Activated naive CD8-positive, alpha-beta T cell treated with anti-CD3 and anti-CD28 coated beads, Interleukin-2, amount 50 U/mL, for 24 hours (primary cell): ENCODE measurements at regions not wholly inside any gene's neighbourhood (a gene's known extent, or its start where the extent isn't known, plus 50 kb on each side); places are given as distances from the start of the nearest gene placed in this dataset.

Experiments used
- ATAC-seq: fragments of 150-1000 bp; cut with Tn5 transposase; one replicate; pipeline ENCODE4 v1.10.0; 2021
- DNase-seq: peaks from one replicate; pipeline ENCODE4 v3.0.0; 2021
- H3K27ac Mint-ChIP-seq: one replicate; pipeline ENCODE4 v1.8.0; 2021; ENCODE audit warnings: mild to moderate bottlenecking, mixed read lengths
- H3K27me3 Mint-ChIP-seq: one replicate; pipeline ENCODE4 v1.8.0; 2021; ENCODE audit warnings: mixed read lengths
- H3K36me3 Mint-ChIP-seq: one replicate; pipeline ENCODE4 v1.8.0; 2021; ENCODE audit warnings: low read depth, mixed read lengths
- H3K4me1 Mint-ChIP-seq: one replicate; pipeline ENCODE4 v1.8.0; 2021; ENCODE audit warnings: mixed read lengths
- H3K4me3 Mint-ChIP-seq: one replicate; pipeline ENCODE4 v1.8.0; 2021; ENCODE audit warnings: mild to moderate bottlenecking, moderate library complexity, mixed read lengths
- H3K9me3 Mint-ChIP-seq: one replicate; pipeline ENCODE4 v1.8.0; 2021; ENCODE audit warnings: mixed read lengths

DNA sequence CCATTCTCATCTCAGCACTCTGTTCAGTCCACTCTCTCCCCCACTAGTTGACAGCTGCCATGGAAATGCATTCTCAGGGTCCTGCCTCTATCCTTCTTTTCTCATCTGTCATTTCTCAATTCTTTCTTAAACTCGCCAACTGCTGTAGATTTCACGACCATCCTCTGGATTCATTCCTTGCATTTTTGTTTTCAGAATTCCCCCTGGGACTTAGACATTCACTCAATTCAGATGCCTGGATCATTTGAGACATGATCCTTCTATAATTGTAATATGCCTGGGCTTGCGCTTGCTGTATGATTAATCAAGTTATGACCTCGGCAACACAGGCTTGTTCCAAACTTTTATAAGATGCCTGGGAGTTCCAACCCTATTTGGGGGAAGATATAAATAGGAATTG lies 104.5 kb downstream of the RAB11FIP2 start:
- DNase-seq (no peak), ATAC-seq (no peak)
- Mint-ChIP-seq H3K9me3 (no peaks in the 10 kb centered on the region), H3K27ac (no peak overlapping the region), H3K4me1 (peaks cover 4% of the 10 kb centered on the region), H3K27me3 (peaks cover 5% of the 10 kb centered on the region), H3K36me3 (no peaks in the 10 kb centered on the region), H3K4me3 (no peak overlapping the region)

DNA sequence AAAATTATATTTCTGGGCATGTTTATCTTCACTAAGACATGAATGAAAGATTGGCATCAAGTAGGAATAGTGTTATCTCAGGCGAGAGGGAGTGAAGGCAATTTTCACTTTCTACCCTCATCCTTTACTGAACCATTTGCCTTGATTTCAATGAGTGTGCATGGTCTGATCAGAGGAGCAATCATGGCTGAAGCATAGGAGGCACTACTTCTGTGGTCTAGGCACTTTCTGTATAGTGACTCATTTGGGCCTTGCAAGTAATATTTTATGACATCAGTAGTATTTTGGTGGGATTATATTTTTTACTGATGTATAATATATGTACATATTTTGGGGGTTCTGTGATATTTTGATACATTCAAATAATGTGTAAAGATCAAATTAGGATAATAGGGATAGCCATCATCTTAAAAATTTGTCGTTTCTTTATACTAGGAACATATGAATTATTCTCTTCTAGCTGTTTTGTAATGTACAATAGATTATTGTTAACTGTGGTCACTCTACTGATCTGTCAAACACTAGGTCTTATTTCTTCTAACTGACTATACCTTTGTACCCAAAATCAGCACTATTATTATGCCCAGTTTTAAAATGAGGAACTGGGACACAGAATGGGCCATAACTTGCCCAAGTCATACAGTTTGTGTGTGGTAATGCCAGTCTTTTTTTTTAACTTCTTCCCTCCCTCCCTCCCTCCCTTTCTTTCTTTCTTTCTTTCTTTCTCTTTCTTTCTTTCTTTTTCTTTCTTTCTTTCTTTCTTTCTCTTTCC lies 101.9 kb downstream of the RAB11FIP2 start:
- DNase-seq: no peak
- Mint-ChIP-seq H3K9me3 (no peaks in the 10 kb centered on the region), H3K27me3 (peaks cover 5% of the 10 kb centered on the region), H3K4me3 (no peak overlapping the region), H3K36me3 (no peaks in the 10 kb centered on the region), H3K27ac (no peak overlapping the region), H3K4me1 (peaks cover 1% of the 10 kb centered on the region)
- ATAC-seq: peak; percentile 73

DNA sequence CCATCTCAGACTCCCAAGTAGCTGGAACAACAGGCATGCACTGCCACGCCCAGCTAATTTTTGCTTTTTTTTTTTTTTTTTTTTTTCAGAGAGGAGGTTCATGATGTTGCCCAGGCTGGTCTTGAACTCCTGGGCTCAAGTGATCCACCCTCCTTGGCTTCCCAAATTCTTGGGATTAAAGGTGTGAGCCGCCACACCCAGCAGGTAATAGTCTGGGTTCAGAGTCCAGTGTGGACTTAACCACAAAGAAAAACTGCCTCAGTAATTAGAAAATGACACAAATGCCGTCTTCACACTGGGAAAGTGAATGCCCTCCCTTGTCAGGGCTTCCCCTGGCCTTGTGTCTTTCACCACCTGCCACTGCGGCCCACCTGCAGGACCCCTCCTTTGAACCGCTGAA lies 101.1 kb downstream of the RAB11FIP2 start:
- no peak overlapping the region for H3K27ac Mint-ChIP-seq
- H3K9me3 Mint-ChIP-seq: no peaks in the 10 kb centered on the region
- H3K4me3 Mint-ChIP-seq: no peak overlapping the region
- peaks cover 5% of the 10 kb centered on the region for H3K27me3 Mint-ChIP-seq
- ATAC-seq: no peak
- H3K4me1 Mint-ChIP-seq: peaks cover 1% of the 10 kb centered on the region
- no peaks in the 10 kb centered on the region for H3K36me3 Mint-ChIP-seq
- no peak for DNase-seq

GRCh38 chr10:117946525-117947070 lies 100.1 kb downstream of the RAB11FIP2 start:
- H3K9me3 Mint-ChIP-seq: no peaks in the 10 kb centered on the region

DNA sequence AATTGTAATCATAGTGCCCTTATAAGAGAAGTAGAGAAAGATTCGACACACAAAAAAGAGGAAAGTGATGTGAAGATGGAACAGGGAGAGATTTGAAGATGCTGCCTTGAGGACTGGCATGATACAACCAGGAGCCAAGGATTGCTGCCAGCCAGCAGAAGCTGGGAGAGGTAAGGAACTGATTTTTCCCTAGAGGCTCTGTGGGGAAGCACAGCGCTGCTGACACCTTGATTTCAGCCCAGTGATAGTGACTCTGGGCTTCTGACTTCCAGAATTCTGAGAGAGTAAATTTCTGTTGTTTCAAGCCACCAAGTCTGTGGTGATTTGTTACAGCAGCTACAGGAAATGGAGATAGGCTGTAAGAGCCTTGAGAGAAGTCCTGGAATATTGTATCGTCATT lies 98.2 kb downstream of the RAB11FIP2 start:
- Mint-ChIP-seq H3K9me3 (no peaks in the 10 kb centered on the region), H3K4me3 (no peak overlapping the region), H3K36me3 (no peaks in the 10 kb centered on the region), H3K27ac (no peak overlapping the region), H3K4me1 (peaks cover 1% of the 10 kb centered on the region), H3K27me3 (peaks cover 7% of the 10 kb centered on the region)
- no peak for DNase-seq
- no peak for ATAC-seq

More at GRCh38 chr10:117946525-117947070, 100.1 kb downstream of the RAB11FIP2 start:
- Mint-ChIP-seq H3K27ac (no peak overlapping the region), H3K4me1 (peaks cover 1% of the 10 kb centered on the region), H3K27me3 (peaks cover 7% of the 10 kb centered on the region), H3K36me3 (no peaks in the 10 kb centered on the region), H3K4me3 (no peak overlapping the region)
- ATAC-seq (no peak), DNase-seq (no peak)

DNA sequence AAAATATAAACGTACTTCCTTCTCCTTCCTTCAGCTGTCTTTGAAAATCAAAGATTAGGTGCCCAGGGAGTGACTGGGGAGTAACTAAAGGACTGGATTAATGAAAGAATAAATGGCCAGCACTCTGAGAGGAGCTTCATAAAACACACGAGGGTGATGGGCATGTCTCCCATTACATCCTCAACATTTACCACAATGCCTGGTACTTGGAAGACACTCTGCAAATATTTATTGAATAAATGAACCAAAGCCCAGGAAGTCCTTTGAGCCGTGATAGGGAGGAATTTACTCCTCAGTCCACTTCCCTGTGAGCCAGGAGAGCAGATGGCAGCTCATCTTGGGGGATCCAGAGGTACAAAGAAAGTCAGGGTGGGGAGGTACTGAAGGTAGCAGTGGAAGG lies 96.3 kb downstream of the RAB11FIP2 start:
- Mint-ChIP-seq H3K36me3 (no peaks in the 10 kb centered on the region), H3K27ac (no peak overlapping the region), H3K27me3 (peaks cover 4% of the 10 kb centered on the region)

More for the DNA sequence above, 96.3 kb downstream of the RAB11FIP2 start:
- ATAC-seq: no peak
- H3K4me3 Mint-ChIP-seq: no peak overlapping the region
- DNase-seq: no peak
- H3K9me3 Mint-ChIP-seq: no peaks in the 10 kb centered on the region
- peaks cover 1% of the 10 kb centered on the region for H3K4me1 Mint-ChIP-seq
